ENCODE measurements at regions not wholly inside any gene's neighbourhood (a gene's known extent, or its start where the extent isn't known, plus 50 kb on each side); places are given as distances from the start of the nearest gene placed in this dataset.

GRCh38 chr15:37581866-37582532 is 352.4 kb upstream of the TMCO5A start:
- Histone ChIP-seq H3K79me2 (ENCODE audit: insufficient read depth, low read length) (no peaks in the 10 kb centered on the region), H3K27ac (ENCODE audit: low read length) (no peak overlapping the region), H3K27me3 (ENCODE audit: insufficient read depth, low read length, poor library complexity) (no peaks in the 10 kb centered on the region), H2AFZ (ENCODE audit: low read depth, low read length) (no peak overlapping the region), H3K36me3 (ENCODE audit: insufficient read depth, low read length) (no peaks in the 10 kb centered on the region), H3K9ac (ENCODE audit: low read depth, low read length) (no peak overlapping the region), H3K4me3 (ENCODE audit: low read depth in 1 of 2, low read length in 2 of 2) (no peak overlapping the region), H3K4me1 (ENCODE audit: insufficient read depth, low read length) (no peaks in the 10 kb centered on the region), H4K20me1 (ENCODE audit: insufficient read depth, low read length) (no peaks in the 10 kb centered on the region), H3K9me3 (ENCODE audit: insufficient read depth, low read length, severe bottlenecking) (peaks cover 9% of the 10 kb centered on the region), H3K4me2 (ENCODE audit: insufficient read depth, low read length) (no peak overlapping the region)
- DNase-seq, result no peak
- ATAC-seq (ENCODE audit: insufficient read depth, low read depth), result no peak
- TF ChIP-seq, protein P1, sequence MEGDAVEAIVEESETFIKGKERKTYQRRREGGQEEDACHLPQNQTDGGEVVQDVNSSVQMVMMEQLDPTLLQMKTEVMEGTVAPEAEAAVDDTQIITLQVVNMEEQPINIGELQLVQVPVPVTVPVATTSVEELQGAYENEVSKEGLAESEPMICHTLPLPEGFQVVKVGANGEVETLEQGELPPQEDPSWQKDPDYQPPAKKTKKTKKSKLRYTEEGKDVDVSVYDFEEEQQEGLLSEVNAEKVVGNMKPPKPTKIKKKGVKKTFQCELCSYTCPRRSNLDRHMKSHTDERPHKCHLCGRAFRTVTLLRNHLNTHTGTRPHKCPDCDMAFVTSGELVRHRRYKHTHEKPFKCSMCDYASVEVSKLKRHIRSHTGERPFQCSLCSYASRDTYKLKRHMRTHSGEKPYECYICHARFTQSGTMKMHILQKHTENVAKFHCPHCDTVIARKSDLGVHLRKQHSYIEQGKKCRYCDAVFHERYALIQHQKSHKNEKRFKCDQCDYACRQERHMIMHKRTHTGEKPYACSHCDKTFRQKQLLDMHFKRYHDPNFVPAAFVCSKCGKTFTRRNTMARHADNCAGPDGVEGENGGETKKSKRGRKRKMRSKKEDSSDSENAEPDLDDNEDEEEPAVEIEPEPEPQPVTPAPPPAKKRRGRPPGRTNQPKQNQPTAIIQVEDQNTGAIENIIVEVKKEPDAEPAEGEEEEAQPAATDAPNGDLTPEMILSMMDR (IDR thresholded peaks at IDR 0.05; ENCODE audit: borderline replicate concordance, extremely low read depth, low read length, poor library complexity, severe bottlenecking), result no peak
- no peak for TF ChIP-seq EZH2 (IDR thresholded peaks at IDR 0.05; ENCODE audit: borderline replicate concordance, low read depth, low read length, severe bottlenecking)

- Histone ChIP-seq H3K36me3 (ENCODE audit: insufficient read depth, low read length) (no peaks in the 10 kb centered on the region), H3K9ac (ENCODE audit: low read depth, low read length) (no peak overlapping the region), H2AFZ (ENCODE audit: low read depth, low read length) (no peak overlapping the region), H3K4me3 (ENCODE audit: low read depth in 1 of 2, low read length in 2 of 2) (no peak overlapping the region), H3K4me2 (ENCODE audit: insufficient read depth, low read length) (no peak overlapping the region), H3K79me2 (ENCODE audit: insufficient read depth, low read length) (no peaks in the 10 kb centered on the region), H3K27ac (ENCODE audit: low read length) (no peak overlapping the region), H3K4me1 (ENCODE audit: insufficient read depth, low read length) (no peaks in the 10 kb centered on the region), H3K27me3 (ENCODE audit: insufficient read depth, low read length, poor library complexity) (no peaks in the 10 kb centered on the region), H4K20me1 (ENCODE audit: insufficient read depth, low read length) (no peaks in the 10 kb centered on the region), H3K9me3 (ENCODE audit: insufficient read depth, low read length, severe bottlenecking) (peaks cover 9% of the 10 kb centered on the region)
- no peak for TF ChIP-seq EZH2 (IDR thresholded peaks at IDR 0.05; ENCODE audit: borderline replicate concordance, low read depth, low read length, severe bottlenecking)
- TF ChIP-seq, protein P1 (IDR thresholded peaks at IDR 0.05; ENCODE audit: borderline replicate concordance, extremely low read depth, low read length, poor library complexity, severe bottlenecking), result no peak
- ATAC-seq (ENCODE audit: insufficient read depth, low read depth), result no peak
- no peak for DNase-seq
These were observed 351.6 kb upstream of the TMCO5A start for GRCh38 chr15:37582852-37583251.

- no peaks in the 10 kb centered on the region for H3K36me3 ChIP-seq (ENCODE audit: insufficient read depth, low read length)
- no peak overlapping the region for H3K4me2 ChIP-seq (ENCODE audit: insufficient read depth, low read length)
- no peak overlapping the region for H3K27ac ChIP-seq (ENCODE audit: low read length)
- peaks cover 9% of the 10 kb centered on the region for H3K9me3 ChIP-seq (ENCODE audit: insufficient read depth, low read length, severe bottlenecking)
- no peaks in the 10 kb centered on the region for H3K4me1 ChIP-seq (ENCODE audit: insufficient read depth, low read length)
- H3K79me2 ChIP-seq (ENCODE audit: insufficient read depth, low read length), result no peaks in the 10 kb centered on the region
- TF ChIP-seq, protein P1 (IDR thresholded peaks at IDR 0.05; ENCODE audit: borderline replicate concordance, extremely low read depth, low read length, poor library complexity, severe bottlenecking), result no peak
- TF ChIP-seq EZH2 (IDR thresholded peaks at IDR 0.05; ENCODE audit: borderline replicate concordance, low read depth, low read length, severe bottlenecking), result no peak
- no peaks in the 10 kb centered on the region for H3K27me3 ChIP-seq (ENCODE audit: insufficient read depth, low read length, poor library complexity)
- no peaks in the 10 kb centered on the region for H4K20me1 ChIP-seq (ENCODE audit: insufficient read depth, low read length)
- no peak for ATAC-seq (ENCODE audit: insufficient read depth, low read depth)
- H3K4me3 ChIP-seq (ENCODE audit: low read depth in 1 of 2, low read length in 2 of 2), result no peak overlapping the region
- no peak for DNase-seq
- no peak overlapping the region for H2AFZ ChIP-seq (ENCODE audit: low read depth, low read length)
- no peak overlapping the region for H3K9ac ChIP-seq (ENCODE audit: low read depth, low read length)
These were observed 348.3 kb upstream of the TMCO5A start for GRCh38 chr15:37586011-37586583.
